Fibroblast of lung (primary cell): ENCODE measurements at regions not wholly inside any gene's neighbourhood (a gene's known extent, or its start where the extent isn't known, plus 50 kb on each side); places are given as distances from the start of the nearest gene placed in this dataset.

Experiments used
- CTCF ChIP-seq, 2 donors: IDR thresholded peaks in 1 of 2; conservative IDR thresholded peaks in 1 of 2; 1 replicate in 1 of 2; 2 replicates in 1 of 2; pipeline ENCODE4 v1.5.1; 2011 to 2012; ENCODE audit warnings: low read length in 2 of 2, control low read depth in 1 of 2, inconsistent platforms in 1 of 2, low read depth in 1 of 2, mild to moderate bottlenecking in 1 of 2
- EZH2 ChIP-seq: IDR thresholded peaks from 2 replicates; pipeline ENCODE4 v1.5.1; 2012; ENCODE audit warnings: low read length, control low read depth, mild to moderate bottlenecking; ENCODE audit errors: missing control alignments

DNA sequence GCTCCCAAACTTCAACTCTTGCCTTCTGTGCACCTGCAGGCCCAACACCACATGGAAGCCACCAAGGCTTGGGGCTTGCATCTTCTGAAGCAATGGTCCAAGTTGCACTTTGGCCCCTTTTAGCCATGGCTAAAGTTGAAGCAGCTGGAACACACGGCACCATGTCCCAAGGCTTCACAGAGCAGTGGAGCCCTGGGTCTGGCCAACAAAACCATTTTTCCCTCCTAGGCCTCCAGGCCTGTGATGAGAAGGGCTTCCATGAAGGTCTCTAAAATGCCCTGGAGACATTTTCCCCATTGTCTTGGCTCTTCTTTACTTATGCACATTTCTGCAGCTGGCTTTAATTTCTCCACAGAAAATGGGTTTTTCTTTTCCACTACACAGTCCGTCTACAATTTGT is 61.3 kb upstream of the CYSLTR1 start:
- TF ChIP-seq EZH2 (no peak), CTCF (conservative IDR thresholded peaks at IDR 0.05 in 1 of 2, IDR thresholded peaks at IDR 0.05 in 1 of 2; ENCODE audit: low read depth in 1 of 2, low read length in 2 of 2) (no peak)
